Heart left ventricle (tissue), 13 donors: ENCODE measurements at regions not wholly inside any gene's neighbourhood (a gene's known extent, or its start where the extent isn't known, plus 50 kb on each side); places are given as distances from the start of the nearest gene placed in this dataset.

Experiments
- CTCF ChIP-seq, 12 donors: fragments of 200-600 bp; sonication (generic) in 4 of 12; IDR thresholded peaks; one replicate each; pipeline versions ENCODE4 v1.5.0 to v1.8.0; 2018 to 2022; ENCODE audit warnings: antibody characterized with exemption in 12 of 12, mild to moderate bottlenecking in 5 of 12
- POLR2A ChIP-seq, 2 donors: fragments of 450-650 bp; IDR thresholded peaks; one replicate each; pipeline ENCODE4 v1.6.1; 2017; ENCODE audit warnings: antibody characterized with exemption in 2 of 2, mild to moderate bottlenecking in 2 of 2, moderate library complexity in 2 of 2
- donor health status: ischemic (EF 13 %, LVEDD 7.1; RV severe dilation, severe dysfunction).
- donor health status: DM: no; HTN: yes; CAD: no.
- donor health status: DM: no; HTN: no; CAD: no.
- donor health status: ischemic (EF 25% LVEDD 6.9; RV normal size, moderate dysfunction).
- donor health status: ischemic (EF 25% LVEDD 5.7; RV mildly dilated, moderate dysfunction).
- donor health status: ischemic (EF 35%, LVEDD 5.7; RV mildly dilated, moderate dysfunction).
- donor health status: nonischemic (EF 11% LVEDD 7.7; RV severe dilation, severe dysfunction).
- donor health status: DM: yes; HTN: yes; CAD: no.
- donor health status: PGD.
- donor health status: ischemic (EF 29% LVEDD 5.4; RV normal size, mild dysfunction).
- donor health status: nonischemic (EF 23%, LVEDD 6.1; RV moderate dilation, normal function).

- TF ChIP-seq CTCF (IDR thresholded peaks at IDR 0.05) (no peak), POLR2A (IDR thresholded peaks at IDR 0.05) (no peak)
Observed at GRCh38 chr15:95295363-95295762, 1035.1 kb upstream of the NR2F2 start.
